Epithelial cell of prostate (primary cell): ENCODE measurements at regions not wholly inside any gene's neighbourhood (a gene's known extent, or its start where the extent isn't known, plus 50 kb on each side); places are given as distances from the start of the nearest gene placed in this dataset.
A peak's percentile ranks its signal among the peaks of the same experiment; 100 is the strongest.

Experiments
- DNase-seq: peaks from one replicate; pipeline ENCODE4 v3.0.0-alpha.2; 2011; ENCODE audit warnings: low read depth, low spot score
- H3K27ac ChIP-seq: fragments of 450-650 bp; 2 replicates; pipeline ENCODE4 v1.5.1; 2017; ENCODE audit warnings: mild to moderate bottlenecking

GRCh38 chr9:117549444-117549843, 134.6 kb upstream of the ASTN2 start:
- H3K27ac ChIP-seq: no peak overlapping the region
- DNase-seq: no peak

- no peak overlapping the region for H3K27ac ChIP-seq
- no peak for DNase-seq
Measured at GRCh38 chr9:117548556-117548955, 133.7 kb upstream of the ASTN2 start.

GRCh38 chr9:117547904-117548303, 133.0 kb upstream of the ASTN2 start:
- no peak overlapping the region for H3K27ac ChIP-seq
- no peak for DNase-seq

GRCh38 chr9:117546894-117547678, 132.2 kb upstream of the ASTN2 start:
- peak overlapping the region; percentile 15 for H3K27ac ChIP-seq
- DNase-seq: no peak

- no peak overlapping the region for H3K27ac ChIP-seq
- DNase-seq: no peak
Measured at GRCh38 chr9:117545846-117546245, 131.0 kb upstream of the ASTN2 start.

GRCh38 chr9:117543089-117543488, 128.2 kb upstream of the ASTN2 start:
- no peak for DNase-seq
- no peak overlapping the region for H3K27ac ChIP-seq

GRCh38 chr9:117542021-117542420, 127.2 kb upstream of the ASTN2 start:
- H3K27ac ChIP-seq: no peak overlapping the region
- DNase-seq: no peak

- no peak overlapping the region for H3K27ac ChIP-seq
- DNase-seq: no peak
Measured at GRCh38 chr9:117541181-117541580, 126.3 kb upstream of the ASTN2 start.

- no peak overlapping the region for H3K27ac ChIP-seq
- no peak for DNase-seq
Measured at GRCh38 chr9:117535973-117536372, 121.1 kb upstream of the ASTN2 start.

GRCh38 chr9:117535434-117535833, 120.6 kb upstream of the ASTN2 start:
- no peak for DNase-seq
- no peak overlapping the region for H3K27ac ChIP-seq

- H3K27ac ChIP-seq: no peak overlapping the region
- no peak for DNase-seq
Measured at GRCh38 chr9:117528225-117528624, 113.4 kb upstream of the ASTN2 start.

GRCh38 chr9:117526674-117527073, 111.8 kb upstream of the ASTN2 start:
- H3K27ac ChIP-seq: no peak overlapping the region
- no peak for DNase-seq

- no peak for DNase-seq
- H3K27ac ChIP-seq: no peak overlapping the region
Measured at GRCh38 chr9:117523531-117524153, 108.8 kb upstream of the ASTN2 start.

- no peak overlapping the region for H3K27ac ChIP-seq
- DNase-seq: no peak
Measured at GRCh38 chr9:117521293-117521692, 106.4 kb upstream of the ASTN2 start.

- peak; percentile 16 for DNase-seq
- no peak overlapping the region for H3K27ac ChIP-seq
Measured at GRCh38 chr9:117516676-117517632, 102.1 kb upstream of the ASTN2 start.

- no peak for DNase-seq
Measured at GRCh38 chr9:117511852-117512481, 97.1 kb upstream of the ASTN2 start.

GRCh38 chr9:117496307-117496706, 81.5 kb upstream of the ASTN2 start:
- no peak for DNase-seq

More at GRCh38 chr9:117511852-117512481, 97.1 kb upstream of the ASTN2 start:
- no peak overlapping the region for H3K27ac ChIP-seq

GRCh38 chr9:117494401-117495090, 79.7 kb upstream of the ASTN2 start:
- H3K27ac ChIP-seq: no peak overlapping the region
- DNase-seq: no peak

More at GRCh38 chr9:117496307-117496706, 81.5 kb upstream of the ASTN2 start:
- no peak overlapping the region for H3K27ac ChIP-seq

- DNase-seq: no peak
- no peak overlapping the region for H3K27ac ChIP-seq
Measured at GRCh38 chr9:117492476-117492875, 77.6 kb upstream of the ASTN2 start.

GRCh38 chr9:117491491-117491890, 76.6 kb upstream of the ASTN2 start:
- DNase-seq: no peak
- no peak overlapping the region for H3K27ac ChIP-seq
